Gastroesophageal sphincter (tissue), 3 donors: ENCODE measurements at regions not wholly inside any gene's neighbourhood (a gene's known extent, or its start where the extent isn't known, plus 50 kb on each side); places are given as distances from the start of the nearest gene placed in this dataset.

ENCODE experiments used
- POLR2A ChIP-seq, 2 donors: fragments of 450-650 bp; IDR thresholded peaks; one replicate each; pipeline ENCODE4 v1.6.1; 2017; ENCODE audit warnings: antibody characterized with exemption in 2 of 2, mild to moderate bottlenecking in 2 of 2, moderate library complexity in 1 of 2
- TF ChIP-seq, protein P1 (sequence below), 4 experiments: fragments of 200-600 bp in 2 of 4; fragments of 450-650 bp in 2 of 4; sonication (generic) in 1 of 4; IDR thresholded peaks; one replicate each; pipeline ENCODE4 v1.5.1; 2017 to 2019; ENCODE audit warnings: antibody characterized with exemption in 4 of 4, mild to moderate bottlenecking in 2 of 4, moderate library complexity in 2 of 4

DNA sequence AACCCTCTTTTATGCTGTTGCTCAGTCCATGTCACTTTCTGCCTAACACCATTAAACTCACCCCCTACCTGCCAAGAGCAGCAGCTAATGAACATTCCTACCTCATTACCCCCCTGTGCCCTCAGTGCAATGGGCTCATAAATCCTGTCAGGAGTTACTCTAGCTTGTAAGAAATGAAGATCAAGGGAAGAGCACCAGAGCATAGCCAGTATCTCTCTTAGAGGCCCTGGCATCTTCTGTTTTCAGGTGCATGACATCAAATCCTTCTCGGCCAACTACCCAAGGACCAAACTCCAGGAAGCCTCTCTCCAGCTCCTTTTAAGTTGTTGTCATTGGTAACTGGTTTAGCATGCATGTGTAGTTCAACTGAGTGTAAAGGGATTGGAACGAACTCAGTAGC is 75.1 kb downstream of the FOXI2 start:
- no peak for TF ChIP-seq POLR2A (IDR thresholded peaks at IDR 0.05)
- TF ChIP-seq, protein P1, sequence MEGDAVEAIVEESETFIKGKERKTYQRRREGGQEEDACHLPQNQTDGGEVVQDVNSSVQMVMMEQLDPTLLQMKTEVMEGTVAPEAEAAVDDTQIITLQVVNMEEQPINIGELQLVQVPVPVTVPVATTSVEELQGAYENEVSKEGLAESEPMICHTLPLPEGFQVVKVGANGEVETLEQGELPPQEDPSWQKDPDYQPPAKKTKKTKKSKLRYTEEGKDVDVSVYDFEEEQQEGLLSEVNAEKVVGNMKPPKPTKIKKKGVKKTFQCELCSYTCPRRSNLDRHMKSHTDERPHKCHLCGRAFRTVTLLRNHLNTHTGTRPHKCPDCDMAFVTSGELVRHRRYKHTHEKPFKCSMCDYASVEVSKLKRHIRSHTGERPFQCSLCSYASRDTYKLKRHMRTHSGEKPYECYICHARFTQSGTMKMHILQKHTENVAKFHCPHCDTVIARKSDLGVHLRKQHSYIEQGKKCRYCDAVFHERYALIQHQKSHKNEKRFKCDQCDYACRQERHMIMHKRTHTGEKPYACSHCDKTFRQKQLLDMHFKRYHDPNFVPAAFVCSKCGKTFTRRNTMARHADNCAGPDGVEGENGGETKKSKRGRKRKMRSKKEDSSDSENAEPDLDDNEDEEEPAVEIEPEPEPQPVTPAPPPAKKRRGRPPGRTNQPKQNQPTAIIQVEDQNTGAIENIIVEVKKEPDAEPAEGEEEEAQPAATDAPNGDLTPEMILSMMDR (IDR thresholded peaks at IDR 0.05) = no peak
